K562 (cell line): ENCODE measurements at regions not wholly inside any gene's neighbourhood (a gene's known extent, or its start where the extent isn't known, plus 50 kb on each side); places are given as distances from the start of the nearest gene placed in this dataset.

Experiments
- ATAC-seq: fragments of 200-7000 bp; cut with Tn5 transposase; 3 replicates; pipeline ENCODE4 v1.9.1; 2020; ENCODE audit warnings: moderate library complexity
- BruUV-seq: library from RNA; stranded (reverse); fragments of 400-500 nt; replicated peaks from 2 replicates; lab custom pipeline; 2021; lab: Mats Ljungman, UMichigan
- CTCF ChIA-PET: fragments of 300-600 bp; formaldehyde crosslinking; extraction: SDS; loops from one replicate; lab custom pipeline; 2021; ENCODE audit warnings: low intra/inter-chr PET ratio; lab: Yijun Ruan, JAX
- POLR2A ChIA-PET: fragments of 300-600, 350-650 bp; sonication (Branson Sonifier 250); formaldehyde crosslinking; extraction: SDS; loops from one replicate; lab custom pipeline; 2021; ENCODE audit warnings: antibody characterized with exemption, inconsistent platforms; lab: Yijun Ruan, JAX
- DNase-seq, 4 experiments: peaks; one replicate each; pipeline versions ENCODE4 v3.0.0 to v3.0.0-alpha.2; 2011 to 2018; ENCODE audit warnings: low spot score in 3 of 4, mixed read lengths in 3 of 4; ENCODE audit errors: extremely low read depth in 1 of 4
- FAIRE-seq: peaks from 2 replicates; lab custom pipeline; 2011; peaks lifted over from hg19 to GRCh38; lab: Jason Lieb, UNC
- H2AFZ ChIP-seq: 2 replicates; pipeline ENCODE4 v1.6.0; 2011; ENCODE audit warnings: low read depth, low read length, control low read depth, inconsistent platforms
- H3K27ac ChIP-seq: fragments of 200-600 bp; 3 replicates; pipeline ENCODE4 v1.8.0; 2011; ENCODE audit warnings: low read depth, mild to moderate bottlenecking, control low read depth, inconsistent platforms, low read length, moderate library complexity, mixed read lengths; ENCODE audit errors: extremely low read depth
- H3K27me3 ChIP-seq, 2 experiments: fragments of 300-600 bp in 1 of 2; 2 replicates in 1 of 2; 3 replicates in 1 of 2; pipeline versions ENCODE4 v1.6.0 to v1.8.0; 2011; ENCODE audit warnings: inconsistent platforms in 2 of 2, low read length in 2 of 2, mild to moderate bottlenecking in 1 of 2, mixed read lengths in 1 of 2, moderate library complexity in 1 of 2; ENCODE audit not compliant: control insufficient read depth in 2 of 2, insufficient read depth in 2 of 2
- H3K36me3 ChIP-seq: fragments of 300-600 bp; 3 replicates; pipeline ENCODE4 v1.8.0; 2011; ENCODE audit warnings: mild to moderate bottlenecking, low read length, inconsistent platforms; ENCODE audit not compliant: control insufficient read depth, insufficient read depth
- H3K4me1 ChIP-seq, 2 experiments: fragments of 200-600 bp in 1 of 2; replicated peaks in 1 of 2; 2 replicates in 1 of 2; 3 replicates in 1 of 2; pipeline versions ENCODE4 v1.5.1 to v1.8.0; 2011; ENCODE audit warnings: inconsistent platforms in 2 of 2, low read length in 2 of 2, mild to moderate bottlenecking in 1 of 2, mixed read lengths in 1 of 2, moderate library complexity in 1 of 2; ENCODE audit not compliant: control insufficient read depth in 2 of 2, insufficient read depth in 2 of 2
- H3K4me2 ChIP-seq: 2 replicates; pipeline ENCODE4 v1.6.1; 2011; ENCODE audit warnings: low read length, control low read depth, inconsistent platforms, mixed read lengths; ENCODE audit not compliant: insufficient read depth
- H3K4me3 ChIP-seq: fragments of 200-600 bp; sonication (generic), shearing (Covaris generic); 2 replicates; pipeline ENCODE4 v1.5.1; 2016; ENCODE audit warnings: control low read depth, inconsistent platforms
- H3K79me2 ChIP-seq: fragments of 200-600 bp; 3 replicates; pipeline ENCODE4 v1.8.0; 2011; ENCODE audit warnings: low read length, inconsistent platforms; ENCODE audit not compliant: control insufficient read depth, insufficient read depth
- H3K9ac ChIP-seq, 2 experiments: 2 replicates each; pipeline versions ENCODE4 v1.6.0 to v1.6.1; 2011; ENCODE audit warnings: low read depth in 2 of 2, low read length in 2 of 2, control low read depth in 1 of 2, inconsistent platforms in 1 of 2, mild to moderate bottlenecking in 1 of 2, mixed read lengths in 1 of 2; ENCODE audit not compliant: insufficient read depth in 1 of 2
- H3K9me1 ChIP-seq: one replicate; pipeline ENCODE4 v1.6.0; 2011; ENCODE audit warnings: inconsistent platforms, mild to moderate bottlenecking, low read length, moderate library complexity; ENCODE audit not compliant: control insufficient read depth, insufficient read depth
- H3K9me3 ChIP-seq: replicated peaks from 2 replicates; pipeline ENCODE4 v1.5.1; 2011; ENCODE audit warnings: low read depth, low read length, inconsistent platforms; ENCODE audit not compliant: control insufficient read depth, insufficient read depth
- H4K20me1 ChIP-seq: replicated peaks from 2 replicates; pipeline ENCODE4 v1.6.1; 2011; ENCODE audit warnings: low read length, inconsistent platforms, mixed read lengths; ENCODE audit not compliant: control insufficient read depth, insufficient read depth
- ARID4B ChIP-seq: sonication (generic); formaldehyde crosslinking; IDR thresholded peaks from 2 replicates; pipeline ENCODE4 v1.8.0; 2022; ENCODE audit warnings: mild to moderate bottlenecking, missing genetic modification reagents
- ATF2 ChIP-seq: sonication (generic); formaldehyde crosslinking; IDR thresholded peaks from 2 replicates; pipeline ENCODE4 v1.8.1; 2022; ENCODE audit warnings: missing genetic modification reagents
- DDX20 ChIP-seq: fragments of 450-650 bp; IDR thresholded peaks from 2 replicates; pipeline ENCODE4 v1.6.1; 2016; ENCODE audit warnings: missing genetic modification characterization, low read depth, mild to moderate bottlenecking, missing compliant biosample characterization, moderate library complexity
- GABPA ChIP-seq: fragments of 200-800 bp; sonication (Bioruptor generic); conservative IDR thresholded peaks from 2 replicates; pipeline ENCODE4 v1.6.1; 2016; ENCODE audit warnings: low read depth, missing genetic modification characterization, missing compliant biosample characterization
- HBP1 ChIP-seq: fragments of 450-650 bp; formaldehyde crosslinking; IDR thresholded peaks from 2 replicates; pipeline ENCODE4 v1.4.0; 2022; ENCODE audit warnings: missing genetic modification characterization
- NFATC3 ChIP-seq: fragments of 450-650 bp; IDR thresholded peaks from 2 replicates; pipeline ENCODE4 v1.6.1; 2017; ENCODE audit warnings: mild to moderate bottlenecking
- NFIC ChIP-seq: fragments of 450-650 bp; IDR thresholded peaks from 2 replicates; pipeline ENCODE4 v1.6.1; 2017; ENCODE audit warnings: mild to moderate bottlenecking, inconsistent platforms
- PHF8 ChIP-seq: fragments of 200-600 bp; sonication (generic); IDR thresholded peaks from 2 replicates; pipeline ENCODE4 v1.6.1; 2012; ENCODE audit warnings: mixed run types, mild to moderate bottlenecking, inconsistent platforms, low read length, moderate library complexity, borderline replicate concordance
- RBM22 ChIP-seq: fragments of 200-400 bp; formaldehyde crosslinking; IDR thresholded peaks from 2 replicates; pipeline ENCODE4 v1.6.1; 2018; ENCODE audit warnings: low read length, low read depth; ENCODE audit not compliant: poor library complexity, severe bottlenecking
- SIN3A ChIP-seq, 2 experiments: fragments of 150-350 bp in 1 of 2; IDR thresholded peaks; 2 replicates each; pipeline ENCODE4 v1.6.1; 2011 to 2016; ENCODE audit warnings: borderline replicate concordance in 2 of 2, low read depth in 2 of 2, low read length in 2 of 2, mild to moderate bottlenecking in 2 of 2, moderate library complexity in 2 of 2; ENCODE audit not compliant: control insufficient read depth in 1 of 2
- SIN3B ChIP-seq: fragments of 450-650 bp; IDR thresholded peaks from 2 replicates; pipeline ENCODE4 v1.6.1; 2017; ENCODE audit warnings: low read depth, mild to moderate bottlenecking, moderate library complexity
- SMARCC2 ChIP-seq: fragments of 450-650 bp; IDR thresholded peaks from 2 replicates; pipeline ENCODE4 v1.6.1; 2017; ENCODE audit warnings: antibody characterized with exemption, moderate library complexity, mild to moderate bottlenecking, low read depth
- TAL1 ChIP-seq: fragments of 450-650 bp; IDR thresholded peaks from 2 replicates; pipeline ENCODE4 v1.6.1; 2016; ENCODE audit warnings: mild to moderate bottlenecking
- TCF7 ChIP-seq: sonication (generic); IDR thresholded peaks from 2 replicates; pipeline ENCODE4 v1.6.1; 2016; ENCODE audit warnings: antibody characterized with exemption, borderline replicate concordance
- ZFP30 ChIP-seq: fragments of 250-450 bp; sonication (Bioruptor Pico); IDR thresholded peaks from 2 replicates; pipeline ENCODE4 v1.8.0; 2022; ENCODE audit warnings: moderate library complexity, mild to moderate bottlenecking, inconsistent platforms, borderline replicate concordance
- ZNF232 ChIP-seq: sonication (generic); formaldehyde crosslinking; IDR thresholded peaks from 2 replicates; pipeline ENCODE4 v1.8.0; 2022; ENCODE audit warnings: mild to moderate bottlenecking, missing genetic modification reagents
- ZNF311 ChIP-seq: fragments of 250-450 bp; sonication (Bioruptor Pico); IDR thresholded peaks from 2 replicates; pipeline ENCODE4 v1.4.0; 2020; ENCODE audit warnings: mild to moderate bottlenecking, moderate library complexity
- ZNF778 ChIP-seq: fragments of 450-650 bp; formaldehyde crosslinking; IDR thresholded peaks from 2 replicates; pipeline ENCODE4 v1.4.0; 2020; ENCODE audit warnings: mild to moderate bottlenecking, moderate library complexity
- WGBS: fragments of 100-300 bp; shearing (Covaris generic); methylation state at CpG from one replicate; pipeline ENCODE4 v1.1.6; 2016; ENCODE audit warnings: low coverage, mixed read lengths; ENCODE audit not compliant: insufficient coverage; ENCODE audit errors: missing lambda C conversion rate; 5-methylcytosine and 5-hydroxymethylcytosine counted together
- in situ Hi-C: fragments of 300-500 bp; cut with MboI; formaldehyde crosslinking; loops from 4 replicates; pipeline ENCODE4 v1.15.0; 2018; ENCODE audit warnings: inconsistent platforms, mixed read lengths
- intact Hi-C: fragments of 100-400 bp; cut with micrococcal nuclease; formaldehyde crosslinking; loops from 2 replicates; pipeline ENCODE4 v1.14.2; 2022

GRCh38 chr19:28307487-28307886 lies 905.5 kb downstream of the UQCRFS1 start:
- H3K4me2 ChIP-seq: no peak overlapping the region
- H3K9ac ChIP-seq: no peak overlapping the region
- no peaks in the 10 kb centered on the region for H3K9me1 ChIP-seq
- H4K20me1 ChIP-seq: no peaks in the 10 kb centered on the region
- H2AFZ ChIP-seq: no peak overlapping the region
- H3K9me3 ChIP-seq: no peaks in the 10 kb centered on the region
- H3K79me2 ChIP-seq: no peaks in the 10 kb centered on the region
- in situ Hi-C loops: no loop called here
- TF ChIP-seq ZFP30: no peak
- no peak for TF ChIP-seq GABPA (tag)
- TF ChIP-seq TAL1: no peak
- no peak for TF ChIP-seq ATF2 (CRISPR knock-in tag)
- TF ChIP-seq ZNF311 (CRISPR knock-in tag): no peak
- no peak for TF ChIP-seq DDX20 (tag)
- no peak for TF ChIP-seq TCF7
- no peak for TF ChIP-seq ZNF232 (CRISPR knock-in tag)
- no peak for TF ChIP-seq ARID4B (CRISPR knock-in tag)
- TF ChIP-seq SIN3A (IDR thresholded peaks at IDR 0.05; ENCODE audit: borderline replicate concordance in 2 of 2, control insufficient read depth in 1 of 2, low read depth in 2 of 2, low read length in 2 of 2): no peak
- no peak for TF ChIP-seq NFATC3
- TF ChIP-seq NFIC: no peak
- no peak for TF ChIP-seq ZNF778 (CRISPR knock-in tag)
- no peak for TF ChIP-seq HBP1 (CRISPR knock-in tag)
- TF ChIP-seq RBM22: no peak
- no peak for TF ChIP-seq SIN3B
- no peak for TF ChIP-seq PHF8
- TF ChIP-seq SMARCC2: no peak
- TF ChIP-seq, all 486 proteins: peak for 0
- H3K27me3 ChIP-seq: no peaks in the 10 kb centered on the region; a peak in 1 of 5 replicates
- intact Hi-C loops: no loop called here
- no peak overlapping the region for H3K27ac ChIP-seq
- no peak overlapping the region for H3K4me3 ChIP-seq
- BruUV-seq: no TSS peak
- no peaks in the 10 kb centered on the region for H3K36me3 ChIP-seq
- no peak for FAIRE-seq
- H3K4me1 ChIP-seq: no peaks in the 10 kb centered on the region
- 0% methylated on average over 2 of the region's 2 CpGs for WGBS
- ChIA-PET POLR2A (interaction anchor here (0.7 to 1.4 kb wide), 3 partner anchors 9 to 13 kb away, joined by 3 to 4 read pairs (median 4); no protein-coding TSS in a partner anchor), CTCF (no interaction called here)
- ATAC-seq: no peak
- DNase-seq: no peak
